Testis (tissue), 2 donors: ENCODE measurements at regions not wholly inside any gene's neighbourhood (a gene's known extent, or its start where the extent isn't known, plus 50 kb on each side); places are given as distances from the start of the nearest gene placed in this dataset.
"Not testable (repeated sequence)": the region's sequence is repeated elsewhere in the genome, so short reads cannot be mapped to it uniquely, and the experiment has no call there.

Source experiments
- CTCF ChIP-seq, 3 experiments: fragments of 450-650 bp in 2 of 3; fragments of 200-600 bp in 1 of 3; sonication (generic) in 1 of 3; IDR thresholded peaks; one replicate each; pipeline ENCODE4 v1.5.1; 2016 to 2019; ENCODE audit warnings: antibody characterized with exemption in 3 of 3, mild to moderate bottlenecking in 2 of 3, moderate library complexity in 1 of 3
- POLR2A ChIP-seq: fragments of 450-650 bp; IDR thresholded peaks from one replicate; pipeline ENCODE4 v1.6.1; 2017; ENCODE audit warnings: antibody characterized with exemption, mild to moderate bottlenecking, moderate library complexity

GRCh38 chr7:79975986-79976710 lies 158.5 kb upstream of the GNAI1 start:
- not testable (repeated sequence) for TF ChIP-seq CTCF (IDR thresholded peaks at IDR 0.05); POLR2A
